ENCODE measurements at regions not wholly inside any gene's neighbourhood (a gene's known extent, or its start where the extent isn't known, plus 50 kb on each side); places are given as distances from the start of the nearest gene placed in this dataset.
A peak's percentile ranks its signal among the peaks of the same experiment; 100 is the strongest.

GRCh38 chr15:70473581-70474370 lies 289.6 kb downstream of the UACA start:
- no peak for DNase-seq (ENCODE audit: low spot score)

GRCh38 chr15:70471517-70471916 lies 291.8 kb downstream of the UACA start:
- no peak for DNase-seq (ENCODE audit: low spot score)

GRCh38 chr15:70470556-70471191 lies 292.7 kb downstream of the UACA start:
- no peak for DNase-seq (ENCODE audit: low spot score)

- no peak for DNase-seq (ENCODE audit: low spot score)
Measured at GRCh38 chr15:70469651-70470555, 293.5 kb downstream of the UACA start.

- DNase-seq (ENCODE audit: low spot score) = no peak
Measured at GRCh38 chr15:70469182-70469581, 294.2 kb downstream of the UACA start.

GRCh38 chr15:70466895-70467529 lies 296.3 kb downstream of the UACA start:
- no peak for DNase-seq (ENCODE audit: low spot score)

GRCh38 chr15:70466305-70466704 lies 297.1 kb downstream of the UACA start:
- no peak for DNase-seq (ENCODE audit: low spot score)

- no peak for DNase-seq (ENCODE audit: low spot score)
Measured at GRCh38 chr15:70465812-70466211, 297.5 kb downstream of the UACA start.

GRCh38 chr15:70463453-70463834 lies 299.9 kb downstream of the UACA start:
- DNase-seq (ENCODE audit: low spot score) = no peak

- DNase-seq (ENCODE audit: low spot score) = no peak
Measured at GRCh38 chr15:70461992-70462391, 301.4 kb downstream of the UACA start.

- DNase-seq (ENCODE audit: low spot score) = no peak
Measured at GRCh38 chr15:70461017-70461416, 302.3 kb downstream of the UACA start.

- no peak for DNase-seq (ENCODE audit: low spot score)
Measured at GRCh38 chr15:70459312-70459711, 304.0 kb downstream of the UACA start.

- no peak for DNase-seq (ENCODE audit: low spot score)
Measured at GRCh38 chr15:70453766-70454165, 309.6 kb downstream of the UACA start.

- DNase-seq (ENCODE audit: low spot score) = no peak
Measured at GRCh38 chr15:70453238-70453637, 310.1 kb downstream of the UACA start.

GRCh38 chr15:70451821-70452653 lies 311.3 kb downstream of the UACA start:
- DNase-seq (ENCODE audit: low spot score) = no peak

GRCh38 chr15:70450142-70450443 lies 313.3 kb downstream of the UACA start:
- no peak for DNase-seq (ENCODE audit: low spot score)

GRCh38 chr15:70449311-70450141 lies 313.8 kb downstream of the UACA start:
- DNase-seq (ENCODE audit: low spot score) = no peak

GRCh38 chr15:70447928-70448698 lies 315.2 kb downstream of the UACA start:
- DNase-seq (ENCODE audit: low spot score) = peak; percentile 32

- DNase-seq (ENCODE audit: low spot score) = no peak
Measured at GRCh38 chr15:70447521-70447920, 315.8 kb downstream of the UACA start.

GRCh38 chr15:70447081-70447480 lies 316.3 kb downstream of the UACA start:
- DNase-seq (ENCODE audit: low spot score) = no peak
